ENCODE measurements at regions not wholly inside any gene's neighbourhood (a gene's known extent, or its start where the extent isn't known, plus 50 kb on each side); places are given as distances from the start of the nearest gene placed in this dataset.

DNA sequence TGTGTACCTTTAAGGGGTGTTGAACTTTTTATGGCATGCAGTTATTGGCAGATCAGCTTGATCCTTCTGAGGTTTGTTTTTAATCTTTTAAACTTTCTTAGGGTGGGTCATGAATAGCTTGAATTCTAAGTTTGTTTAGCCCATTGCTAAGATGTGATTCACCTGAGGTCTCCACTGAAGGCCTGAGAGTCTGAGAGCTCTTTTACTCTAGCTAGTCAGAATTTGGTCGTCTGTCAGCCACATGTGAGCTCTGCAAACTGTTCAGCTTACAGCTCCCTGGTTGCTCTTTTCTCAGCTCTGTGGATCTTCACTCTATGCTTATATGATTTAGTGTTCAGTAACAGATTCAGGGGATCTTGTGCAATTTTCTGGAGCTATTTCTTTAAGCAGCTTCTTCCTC, 161.3 kb downstream of the ABHD5 start:
- H3K9me3 Mint-ChIP-seq, result no peaks in the 10 kb centered on the region
- no peaks in the 10 kb centered on the region for H3K36me3 Mint-ChIP-seq (ENCODE audit: low read depth)
- no peak overlapping the region for H3K27ac Mint-ChIP-seq
- H3K4me3 Mint-ChIP-seq, result no peak overlapping the region
- no peaks in the 10 kb centered on the region for H3K4me1 Mint-ChIP-seq
- ChIA-PET CTCF (interaction anchor here (1.2 kb wide), 1 partner anchor 347 kb away, joined by 4 read pairs; no protein-coding TSS in a partner anchor), POLR2A (no interaction called here)
- peaks cover 33% of the 10 kb centered on the region for H3K27me3 Mint-ChIP-seq
- DNase-seq, result no peak

DNA sequence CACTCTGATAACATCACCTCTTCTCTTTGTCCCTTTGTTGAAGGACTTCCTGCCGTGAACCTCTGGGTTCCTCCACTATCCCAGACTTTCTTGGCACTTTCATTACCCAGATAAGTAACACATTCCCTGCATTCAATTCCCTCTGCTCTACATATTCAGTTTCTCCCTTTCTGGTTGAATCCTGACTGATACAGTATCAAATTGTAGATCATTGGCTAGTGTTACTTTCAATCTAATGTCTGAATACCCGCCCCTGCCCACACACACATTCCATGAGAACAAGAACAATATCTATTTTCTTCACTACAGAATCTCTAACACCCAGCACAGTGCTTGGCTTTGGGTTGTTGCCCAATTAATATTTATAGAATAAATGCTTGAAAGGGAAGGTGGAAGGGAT, 163.5 kb downstream of the ABHD5 start:
- CTCF ChIA-PET, result interaction anchor here (1.7 kb wide), 1 partner anchor 39 kb away, joined by 3 read pairs; no protein-coding TSS in a partner anchor
- no peaks in the 10 kb centered on the region for H3K9me3 Mint-ChIP-seq

DNA sequence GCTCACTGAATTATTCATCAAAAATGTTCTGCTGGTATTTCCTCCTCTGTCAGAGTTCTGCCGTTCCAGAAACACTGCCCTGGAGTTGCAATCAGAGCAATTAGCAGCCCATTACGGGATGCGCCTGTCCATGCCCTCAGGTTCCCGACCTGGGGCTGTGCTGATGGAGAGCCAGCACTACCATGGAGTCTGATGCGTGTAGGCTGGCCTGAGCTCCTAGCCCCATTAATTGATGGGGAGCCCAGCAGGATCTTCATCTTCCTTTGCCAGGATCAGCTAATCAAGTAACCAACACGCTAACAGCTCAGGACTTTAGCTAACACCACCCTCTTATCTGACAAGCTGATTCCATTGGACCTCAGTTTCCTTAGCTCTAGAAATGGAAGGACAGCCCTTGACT, 164.2 kb downstream of the ABHD5 start:
- peaks cover 50% of the 10 kb centered on the region for H3K27me3 Mint-ChIP-seq
- no peak overlapping the region for H3K27ac Mint-ChIP-seq
- ChIA-PET POLR2A (no interaction called here), CTCF (interaction anchor here (1.2 to 1.9 kb wide), 10 partner anchors 9 to 383 kb away, joined by 3 to 28 read pairs (median 3); no protein-coding TSS in a partner anchor)
- no peaks in the 10 kb centered on the region for H3K36me3 Mint-ChIP-seq (ENCODE audit: low read depth)
- H3K4me1 Mint-ChIP-seq, result no peaks in the 10 kb centered on the region
- no peak for DNase-seq
- H3K4me3 Mint-ChIP-seq, result no peak overlapping the region
- no peaks in the 10 kb centered on the region for H3K9me3 Mint-ChIP-seq

More for the DNA sequence above, 163.5 kb downstream of the ABHD5 start:
- no peak overlapping the region for H3K4me3 Mint-ChIP-seq
- H3K4me1 Mint-ChIP-seq, result no peaks in the 10 kb centered on the region
- no peak for DNase-seq
- no peak overlapping the region for H3K27ac Mint-ChIP-seq
- H3K27me3 Mint-ChIP-seq, result peaks cover 46% of the 10 kb centered on the region
- POLR2A ChIA-PET, result no interaction called here
- H3K36me3 Mint-ChIP-seq (ENCODE audit: low read depth), result no peaks in the 10 kb centered on the region

DNA sequence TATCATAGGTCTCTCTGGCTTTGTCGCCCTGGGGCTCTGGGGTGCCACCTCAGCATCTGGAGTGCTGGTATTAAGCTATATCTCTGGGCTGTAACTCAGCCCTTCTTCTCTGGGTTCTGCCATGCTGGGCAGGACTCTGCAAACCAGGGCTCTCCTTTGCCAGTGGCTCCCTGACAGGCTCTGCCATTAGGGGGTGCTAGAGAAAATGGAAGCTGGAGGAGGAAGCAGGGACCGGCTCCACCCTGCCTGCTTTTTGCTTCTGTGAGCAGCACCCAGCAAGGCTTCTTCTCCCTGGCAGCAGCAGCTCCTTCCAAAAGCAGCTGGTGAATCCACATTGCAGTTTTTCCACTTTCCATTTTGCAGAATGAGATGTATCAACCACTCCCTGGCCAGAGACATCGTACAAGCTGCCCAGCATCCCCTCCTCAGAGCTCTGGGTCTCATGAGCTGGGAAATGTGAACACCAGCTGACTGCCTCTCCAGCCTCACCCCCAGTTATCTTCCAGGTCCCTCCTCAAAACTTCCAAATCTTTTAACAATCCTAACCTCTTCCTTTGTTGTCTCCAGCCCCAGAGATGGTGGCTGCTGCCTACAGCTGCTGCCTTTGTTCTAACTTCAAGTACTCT, 165.0 kb downstream of the ABHD5 start:
- Mint-ChIP-seq H3K9me3 (no peaks in the 10 kb centered on the region), H3K4me1 (no peaks in the 10 kb centered on the region), H3K27me3 (peaks cover 47% of the 10 kb centered on the region), H3K27ac (no peak overlapping the region), H3K36me3 (ENCODE audit: low read depth) (no peaks in the 10 kb centered on the region), H3K4me3 (no peak overlapping the region)
- POLR2A ChIA-PET, result no interaction called here
- CTCF ChIA-PET, result interaction anchor here (0.6 to 1.9 kb wide), 16 partner anchors 10 to 891 kb away, joined by 3 to 28 read pairs (median 3); no protein-coding TSS in a partner anchor
- peak; percentile 50 for DNase-seq

DNA sequence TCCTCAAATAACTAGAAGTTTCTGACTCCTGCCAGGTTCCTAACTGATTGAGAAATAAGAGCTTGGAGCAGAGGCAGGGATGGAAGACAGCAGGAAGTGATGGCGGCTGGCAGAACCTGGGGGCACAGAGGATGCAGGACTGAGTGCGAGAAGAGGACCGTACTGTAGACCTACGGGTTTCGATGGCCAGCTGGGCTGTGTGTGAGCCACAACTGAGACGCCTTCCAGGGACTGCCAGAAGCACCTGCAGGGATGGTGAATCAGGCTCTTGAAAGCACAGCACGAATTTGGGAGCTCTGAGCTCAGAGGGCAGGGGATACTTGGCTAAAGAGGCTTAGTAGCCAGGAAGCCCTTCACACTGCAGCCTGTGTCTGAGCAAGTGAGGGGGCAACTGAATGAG, 165.6 kb downstream of the ABHD5 start:
- no peaks in the 10 kb centered on the region for H3K9me3 Mint-ChIP-seq
- H3K4me1 Mint-ChIP-seq, result no peaks in the 10 kb centered on the region
- H3K36me3 Mint-ChIP-seq (ENCODE audit: low read depth), result no peaks in the 10 kb centered on the region
- ChIA-PET POLR2A (no interaction called here), CTCF (interaction anchor here (0.6 to 1.9 kb wide), 14 partner anchors 10 to 892 kb away, joined by 3 to 28 read pairs (median 3); no protein-coding TSS in a partner anchor)
- no peak overlapping the region for H3K27ac Mint-ChIP-seq
- peaks cover 46% of the 10 kb centered on the region for H3K27me3 Mint-ChIP-seq
- no peak overlapping the region for H3K4me3 Mint-ChIP-seq
- DNase-seq, result no peak

DNA sequence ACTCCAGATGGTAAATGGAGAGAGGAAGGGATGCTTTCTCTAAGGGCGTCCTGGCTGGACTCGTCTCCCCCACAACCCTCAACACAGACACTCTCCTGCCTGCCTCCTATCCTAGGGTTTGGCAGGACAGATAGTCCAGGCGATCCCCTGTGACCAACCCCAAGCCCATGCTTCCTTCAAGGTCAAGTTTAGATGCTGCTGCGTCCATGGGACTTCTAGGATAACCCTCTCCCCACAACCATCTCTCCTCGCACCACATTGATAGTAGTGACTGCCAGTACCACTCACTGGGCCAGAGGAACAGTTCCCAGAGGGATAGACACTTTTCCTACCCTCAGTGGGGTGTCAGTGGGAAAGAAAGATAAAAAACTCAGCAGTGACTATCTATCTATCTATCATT, 166.0 kb downstream of the ABHD5 start:
- H3K4me1 Mint-ChIP-seq, result no peaks in the 10 kb centered on the region
- H3K36me3 Mint-ChIP-seq (ENCODE audit: low read depth), result no peaks in the 10 kb centered on the region
- CTCF ChIA-PET, result interaction anchor here (1.2 to 1.7 kb wide), 2 partner anchors 48 to 86 kb away, joined by 3 read pairs; no protein-coding TSS in a partner anchor
- no peaks in the 10 kb centered on the region for H3K9me3 Mint-ChIP-seq
- no peak overlapping the region for H3K4me3 Mint-ChIP-seq
- no peak overlapping the region for H3K27ac Mint-ChIP-seq
- POLR2A ChIA-PET, result no interaction called here
- H3K27me3 Mint-ChIP-seq, result peaks cover 43% of the 10 kb centered on the region
- no peak for DNase-seq

DNA sequence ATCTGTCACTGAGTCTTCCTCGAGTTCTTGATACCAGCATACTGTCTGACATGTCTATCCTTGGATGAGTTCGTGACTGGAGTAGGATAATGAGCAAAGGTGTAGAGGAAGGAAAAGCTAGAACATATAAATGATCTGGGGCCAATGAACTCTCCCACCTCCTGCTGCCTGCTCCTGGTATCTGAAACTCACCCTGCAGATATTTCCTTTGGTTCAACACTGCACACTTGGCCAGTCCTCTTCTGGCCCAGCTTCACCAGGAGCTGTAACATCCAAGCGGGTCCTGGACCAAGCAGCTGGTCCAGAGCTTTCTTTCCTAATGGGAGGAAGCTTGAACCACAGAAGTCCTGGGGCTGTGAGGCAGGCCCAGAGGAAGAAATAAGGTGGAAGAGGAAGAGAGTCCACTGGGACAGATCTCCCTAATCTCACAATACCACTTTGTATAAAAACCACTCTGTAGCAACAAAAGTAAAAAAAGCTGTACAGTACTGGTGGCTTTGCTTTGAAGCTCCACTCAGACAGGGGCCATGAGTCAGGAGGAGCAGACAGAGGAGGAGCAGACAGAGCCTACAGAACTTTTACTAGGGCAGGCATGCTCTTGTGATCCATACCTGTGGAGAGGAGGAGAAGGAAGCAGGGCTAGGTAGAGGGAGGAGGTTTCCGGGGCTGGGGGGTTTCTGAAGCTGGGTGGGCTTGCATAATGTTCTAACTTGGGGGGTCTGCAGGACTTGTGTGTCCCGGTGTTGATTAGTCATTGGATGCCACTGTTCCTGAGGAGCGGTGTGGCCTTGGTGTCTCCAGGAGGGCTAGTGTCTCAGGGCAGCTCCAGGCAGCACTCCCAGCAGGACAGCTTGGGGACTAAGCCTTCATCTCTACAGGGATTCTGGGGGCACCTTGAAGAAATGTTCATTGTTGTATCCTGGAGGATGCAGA, 166.9 kb downstream of the ABHD5 start:
- H3K4me1 Mint-ChIP-seq, result no peaks in the 10 kb centered on the region
- no peak overlapping the region for H3K27ac Mint-ChIP-seq
- H3K4me3 Mint-ChIP-seq, result no peak overlapping the region
- H3K36me3 Mint-ChIP-seq (ENCODE audit: low read depth), result no peaks in the 10 kb centered on the region
- peaks cover 37% of the 10 kb centered on the region for H3K27me3 Mint-ChIP-seq
- no peaks in the 10 kb centered on the region for H3K9me3 Mint-ChIP-seq
- no peak for DNase-seq
- POLR2A ChIA-PET, result no interaction called here
- CTCF ChIA-PET, result interaction anchor here (1.3 kb wide), 1 partner anchor 12 kb away, joined by 3 read pairs; no protein-coding TSS in a partner anchor

DNA sequence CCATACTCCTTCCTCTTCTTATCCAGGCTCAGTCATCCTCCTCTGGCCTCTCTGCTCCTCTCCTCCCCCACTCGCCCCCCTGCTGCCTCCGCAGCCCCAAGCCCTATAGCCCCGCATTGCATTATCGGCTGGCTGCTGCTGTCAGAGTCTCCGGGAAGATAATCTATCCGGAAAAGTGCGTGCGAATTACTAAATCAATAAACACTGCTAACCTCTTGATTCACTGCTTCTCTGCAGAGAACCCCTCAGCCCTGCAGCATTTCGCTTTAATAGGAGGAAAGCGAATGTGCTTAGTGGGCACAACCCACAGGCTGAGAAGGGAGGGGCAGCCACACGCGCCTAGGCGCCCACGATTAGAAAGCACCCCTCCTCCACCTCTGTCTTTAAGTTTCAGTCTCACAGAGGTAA, 167.6 kb downstream of the ABHD5 start:
- no peak overlapping the region for H3K27ac Mint-ChIP-seq
- no peaks in the 10 kb centered on the region for H3K9me3 Mint-ChIP-seq
- peaks cover 37% of the 10 kb centered on the region for H3K27me3 Mint-ChIP-seq
- CTCF ChIA-PET, result interaction anchor here (1.3 kb wide), 1 partner anchor 11 kb away, joined by 3 read pairs; no protein-coding TSS in a partner anchor
- no peak for DNase-seq
- POLR2A ChIA-PET, result no interaction called here
- H3K4me3 Mint-ChIP-seq, result no peak overlapping the region
- no peaks in the 10 kb centered on the region for H3K36me3 Mint-ChIP-seq (ENCODE audit: low read depth)
- no peaks in the 10 kb centered on the region for H3K4me1 Mint-ChIP-seq

DNA sequence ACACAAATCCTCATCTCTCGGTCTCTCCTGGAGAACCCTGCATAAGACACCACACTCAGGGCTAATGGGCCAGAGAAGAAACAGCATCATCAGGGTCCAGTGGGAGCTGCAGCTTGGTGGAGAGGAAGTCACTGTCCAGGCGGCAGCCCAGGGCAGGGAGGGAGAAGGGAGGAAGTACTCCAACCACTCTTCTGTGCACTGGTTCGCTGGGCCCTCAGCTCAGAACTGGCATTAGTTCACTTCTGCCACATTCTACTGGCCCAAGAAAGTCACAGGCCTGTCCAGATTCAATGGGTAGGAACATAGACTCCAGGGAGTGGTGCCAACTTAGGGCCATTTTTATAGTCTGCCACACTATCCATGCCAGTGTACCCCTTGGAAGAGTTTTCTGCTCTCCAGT, 169.0 kb downstream of the ABHD5 start:
- no peak for DNase-seq
- Mint-ChIP-seq H3K36me3 (ENCODE audit: low read depth) (no peaks in the 10 kb centered on the region), H3K4me1 (no peaks in the 10 kb centered on the region), H3K27me3 (peaks cover 28% of the 10 kb centered on the region), H3K9me3 (no peaks in the 10 kb centered on the region), H3K4me3 (no peak overlapping the region), H3K27ac (no peak overlapping the region)
- ChIA-PET CTCF (no interaction called here), POLR2A (no interaction called here)

DNA sequence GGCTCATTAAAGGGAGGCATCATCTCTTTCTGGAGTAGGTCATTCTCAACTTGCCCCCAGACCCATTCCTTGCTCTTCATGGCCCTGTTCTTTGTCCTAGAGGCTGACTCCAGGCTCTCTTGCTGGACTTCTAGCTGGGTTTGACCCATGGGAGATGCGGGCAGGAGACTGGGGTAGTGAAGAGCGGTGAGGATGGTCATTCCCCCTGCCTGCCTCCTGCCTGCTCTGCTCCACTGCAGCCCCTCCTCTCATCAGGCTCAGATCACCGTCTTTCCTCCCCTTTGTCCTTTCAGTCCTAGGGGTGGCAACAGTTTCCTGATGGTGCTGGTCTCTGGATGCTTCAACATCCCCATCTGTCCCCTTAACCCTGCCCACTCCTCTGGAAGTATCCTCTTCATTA, 170.9 kb downstream of the ABHD5 start:
- ChIA-PET CTCF (no interaction called here), POLR2A (no interaction called here)
- no peak overlapping the region for H3K4me3 Mint-ChIP-seq
- H3K27ac Mint-ChIP-seq, result no peak overlapping the region
- no peaks in the 10 kb centered on the region for H3K9me3 Mint-ChIP-seq
- peaks cover 22% of the 10 kb centered on the region for H3K27me3 Mint-ChIP-seq
- no peaks in the 10 kb centered on the region for H3K4me1 Mint-ChIP-seq
- H3K36me3 Mint-ChIP-seq (ENCODE audit: low read depth), result no peaks in the 10 kb centered on the region
- DNase-seq, result no peak

DNA sequence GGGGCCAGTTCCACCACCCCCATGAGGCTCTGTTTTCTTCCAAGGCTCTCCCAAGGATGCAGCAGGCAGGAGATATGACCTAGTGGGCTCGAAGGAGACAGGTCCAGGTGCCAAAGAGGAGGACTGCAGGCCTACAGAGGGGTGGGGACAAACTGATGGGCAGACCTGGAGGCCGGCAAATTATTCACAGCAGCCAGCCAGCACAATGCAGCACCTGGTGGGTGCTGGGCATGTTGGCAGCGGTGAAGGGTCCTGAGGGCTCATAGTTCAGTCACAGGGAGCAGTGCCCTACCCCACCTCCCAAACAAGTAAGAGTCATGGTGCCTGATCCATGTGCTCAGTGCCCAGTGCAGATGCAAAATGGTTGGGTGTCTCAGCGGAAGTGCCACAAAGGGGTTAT, 171.7 kb downstream of the ABHD5 start:
- CTCF ChIA-PET, result no interaction called here
- Mint-ChIP-seq H3K4me3 (no peak overlapping the region), H3K27ac (no peak overlapping the region), H3K9me3 (no peaks in the 10 kb centered on the region), H3K27me3 (peaks cover 16% of the 10 kb centered on the region), H3K4me1 (no peaks in the 10 kb centered on the region), H3K36me3 (ENCODE audit: low read depth) (no peaks in the 10 kb centered on the region)
- peak; percentile 8 for DNase-seq
- POLR2A ChIA-PET, result no interaction called here

DNA sequence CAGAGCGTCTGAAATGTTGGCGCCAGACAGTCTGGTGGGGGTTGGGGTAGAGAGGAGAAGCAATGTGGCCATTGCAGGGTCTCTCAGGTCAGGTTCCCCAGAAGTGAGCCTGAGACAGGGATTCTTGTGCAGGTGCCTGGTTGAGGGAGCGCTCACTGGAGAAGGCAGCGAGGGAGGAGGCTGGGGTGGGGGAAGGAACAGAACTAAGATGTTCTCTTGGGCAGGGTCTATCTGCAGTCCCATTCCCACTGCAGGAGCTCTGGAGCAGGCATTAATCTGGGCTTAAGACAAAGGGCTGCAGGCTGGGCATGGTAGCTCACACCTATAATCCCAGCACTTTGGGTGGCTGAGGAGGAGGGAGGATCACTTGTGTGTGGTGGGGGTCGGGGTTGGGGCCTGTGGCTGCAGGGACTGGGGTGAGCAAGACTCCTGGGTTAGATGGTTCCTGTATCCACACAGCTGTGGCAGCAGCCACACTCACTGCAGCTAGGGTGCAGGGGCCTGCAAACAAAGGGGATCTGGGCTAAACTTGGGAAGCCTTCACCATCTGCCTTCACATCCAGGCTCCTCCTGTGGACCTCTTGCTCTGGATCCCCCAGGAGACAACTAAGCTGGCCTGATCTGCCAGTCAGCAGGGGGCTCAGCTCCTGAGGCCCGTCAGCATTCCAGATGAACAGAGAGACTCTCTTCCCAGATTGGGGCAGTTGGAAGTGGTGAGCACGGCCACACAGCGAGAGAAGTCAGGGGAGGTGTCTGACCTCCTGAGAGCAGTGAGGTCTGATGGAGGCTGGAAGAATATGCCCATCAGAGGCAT, 172.5 kb downstream of the ABHD5 start:
- no peak overlapping the region for H3K27ac Mint-ChIP-seq
- ChIA-PET CTCF (no interaction called here), POLR2A (no interaction called here)
- peak; percentile 7 for DNase-seq
- H3K9me3 Mint-ChIP-seq, result no peaks in the 10 kb centered on the region
- no peaks in the 10 kb centered on the region for H3K36me3 Mint-ChIP-seq (ENCODE audit: low read depth)
- no peaks in the 10 kb centered on the region for H3K4me1 Mint-ChIP-seq
- H3K4me3 Mint-ChIP-seq, result no peak overlapping the region
- H3K27me3 Mint-ChIP-seq, result peaks cover 12% of the 10 kb centered on the region
